Activated CD4-positive, alpha-beta memory T cell treated with anti-CD3 and anti-CD28 coated beads, Interleukin-2, amount 10 ng/mL, durations not matched to agents 7 days and 5 days (primary cell): ENCODE measurements at regions not wholly inside any gene's neighbourhood (a gene's known extent, or its start where the extent isn't known, plus 50 kb on each side); places are given as distances from the start of the nearest gene placed in this dataset.

Source experiments
- CTCF ChIA-PET: fragments of 350-600 bp; sonication (Branson Sonifier 250); formaldehyde crosslinking; loops from one replicate; lab custom pipeline; 2021; ENCODE audit warnings: antibody characterized with exemption, inconsistent platforms; lab: Charles Lee
- POLR2A ChIA-PET: fragments of 350-600 bp; sonication (Branson Sonifier 250); formaldehyde crosslinking; loops from one replicate; lab custom pipeline; 2021; ENCODE audit warnings: antibody characterized with exemption; lab: Charles Lee
- DNase-seq: peaks from one replicate; pipeline ENCODE4 v3.0.0-alpha.2; 2020
- H3K27ac Mint-ChIP-seq: one replicate; pipeline ENCODE4 v1.8.0; 2021; ENCODE audit warnings: mild to moderate bottlenecking, mixed read lengths
- H3K27me3 Mint-ChIP-seq: one replicate; pipeline ENCODE4 v1.8.0; 2021; ENCODE audit warnings: mixed read lengths
- H3K36me3 Mint-ChIP-seq: one replicate; pipeline ENCODE4 v1.8.0; 2021; ENCODE audit warnings: low read depth, mixed read lengths
- H3K4me1 Mint-ChIP-seq: one replicate; pipeline ENCODE4 v1.8.0; 2021; ENCODE audit warnings: mixed read lengths
- H3K4me3 Mint-ChIP-seq: one replicate; pipeline ENCODE4 v1.8.0; 2021; ENCODE audit warnings: mild to moderate bottlenecking, mixed read lengths
- H3K9me3 Mint-ChIP-seq: one replicate; pipeline ENCODE4 v1.8.0; 2021; ENCODE audit warnings: mixed read lengths

DNA sequence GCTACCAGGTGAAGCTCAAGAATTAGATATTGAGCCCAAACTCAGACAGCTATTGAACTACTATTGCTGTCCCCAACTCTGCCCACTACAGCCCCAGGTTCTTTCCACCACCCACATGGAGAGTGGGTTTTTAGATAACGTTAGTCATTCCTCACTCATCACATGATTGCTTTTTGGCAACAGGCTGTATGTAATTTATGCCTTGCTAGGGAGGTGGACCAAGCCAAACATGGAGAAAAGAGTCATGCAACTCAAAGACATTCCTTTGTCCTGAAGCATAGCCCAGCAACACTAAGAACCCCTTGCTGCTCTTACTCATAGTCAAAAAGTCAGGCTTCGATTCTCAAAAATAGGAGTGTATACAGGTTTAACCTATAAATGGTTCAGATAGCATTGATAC is 275.9 kb upstream of the VCX3A start:
- CTCF ChIA-PET: interaction anchor here (0.5 kb wide), 1 partner anchor 300 kb away, joined by 3 read pairs; no protein-coding TSS in a partner anchor
- no peaks in the 10 kb centered on the region for H3K36me3 Mint-ChIP-seq
- no peaks in the 10 kb centered on the region for H3K9me3 Mint-ChIP-seq
- H3K4me3 Mint-ChIP-seq: no peak overlapping the region
- POLR2A ChIA-PET: no interaction called here
- H3K27ac Mint-ChIP-seq: no peak overlapping the region
- DNase-seq: no peak
- no peaks in the 10 kb centered on the region for H3K27me3 Mint-ChIP-seq
- H3K4me1 Mint-ChIP-seq: no peaks in the 10 kb centered on the region

DNA sequence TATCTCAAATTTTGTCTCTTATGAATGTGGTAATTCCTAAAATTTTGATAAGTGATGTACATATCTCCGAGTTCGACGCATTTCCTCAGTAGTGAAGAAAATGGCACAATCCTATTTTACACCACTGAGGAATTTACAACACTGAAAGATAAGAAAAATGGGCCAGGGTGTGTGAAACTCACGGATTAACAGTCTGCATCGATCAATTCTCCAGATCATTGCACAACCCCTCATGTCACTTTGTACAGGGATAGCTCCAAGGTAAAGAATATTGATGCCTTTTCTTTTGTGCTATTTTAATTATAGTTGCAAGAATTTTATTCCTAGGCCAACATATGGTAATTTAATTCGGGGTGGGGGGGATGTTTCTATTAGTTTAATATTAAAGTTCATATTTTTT is 268.7 kb upstream of the VCX3A start:
- no peaks in the 10 kb centered on the region for H3K9me3 Mint-ChIP-seq
- POLR2A ChIA-PET: no interaction called here
- H3K27ac Mint-ChIP-seq: no peak overlapping the region
- CTCF ChIA-PET: no interaction called here
- H3K27me3 Mint-ChIP-seq: no peaks in the 10 kb centered on the region
- H3K4me3 Mint-ChIP-seq: no peak overlapping the region
- DNase-seq: no peak
- no peaks in the 10 kb centered on the region for H3K4me1 Mint-ChIP-seq
- no peaks in the 10 kb centered on the region for H3K36me3 Mint-ChIP-seq

- Mint-ChIP-seq H3K27me3 (no peaks in the 10 kb centered on the region), H3K36me3 (no peaks in the 10 kb centered on the region), H3K27ac (no peak overlapping the region), H3K9me3 (peaks cover 3% of the 10 kb centered on the region), H3K4me3 (no peak overlapping the region), H3K4me1 (no peaks in the 10 kb centered on the region)
- ChIA-PET CTCF (no interaction called here), POLR2A (no interaction called here)
- no peak for DNase-seq
Observed at GRCh38 chrX:6793000-6793399, 258.1 kb upstream of the VCX3A start.

GRCh38 chrX:6783912-6784311 is 249.0 kb upstream of the VCX3A start:
- CTCF ChIA-PET: no interaction called here

GRCh38 chrX:6782831-6783230 is 247.9 kb upstream of the VCX3A start:
- Mint-ChIP-seq H3K27ac (no peak overlapping the region), H3K4me1 (no peaks in the 10 kb centered on the region), H3K36me3 (no peaks in the 10 kb centered on the region), H3K9me3 (no peaks in the 10 kb centered on the region), H3K4me3 (no peak overlapping the region), H3K27me3 (no peaks in the 10 kb centered on the region)
- DNase-seq: no peak
- CTCF ChIA-PET: no interaction called here
- POLR2A ChIA-PET: no interaction called here

More at GRCh38 chrX:6783912-6784311, 249.0 kb upstream of the VCX3A start:
- no peaks in the 10 kb centered on the region for H3K27me3 Mint-ChIP-seq
- no peak overlapping the region for H3K4me3 Mint-ChIP-seq
- POLR2A ChIA-PET: no interaction called here
- H3K27ac Mint-ChIP-seq: no peak overlapping the region
- DNase-seq: no peak
- H3K4me1 Mint-ChIP-seq: no peaks in the 10 kb centered on the region
- no peaks in the 10 kb centered on the region for H3K36me3 Mint-ChIP-seq
- H3K9me3 Mint-ChIP-seq: no peaks in the 10 kb centered on the region

DNA sequence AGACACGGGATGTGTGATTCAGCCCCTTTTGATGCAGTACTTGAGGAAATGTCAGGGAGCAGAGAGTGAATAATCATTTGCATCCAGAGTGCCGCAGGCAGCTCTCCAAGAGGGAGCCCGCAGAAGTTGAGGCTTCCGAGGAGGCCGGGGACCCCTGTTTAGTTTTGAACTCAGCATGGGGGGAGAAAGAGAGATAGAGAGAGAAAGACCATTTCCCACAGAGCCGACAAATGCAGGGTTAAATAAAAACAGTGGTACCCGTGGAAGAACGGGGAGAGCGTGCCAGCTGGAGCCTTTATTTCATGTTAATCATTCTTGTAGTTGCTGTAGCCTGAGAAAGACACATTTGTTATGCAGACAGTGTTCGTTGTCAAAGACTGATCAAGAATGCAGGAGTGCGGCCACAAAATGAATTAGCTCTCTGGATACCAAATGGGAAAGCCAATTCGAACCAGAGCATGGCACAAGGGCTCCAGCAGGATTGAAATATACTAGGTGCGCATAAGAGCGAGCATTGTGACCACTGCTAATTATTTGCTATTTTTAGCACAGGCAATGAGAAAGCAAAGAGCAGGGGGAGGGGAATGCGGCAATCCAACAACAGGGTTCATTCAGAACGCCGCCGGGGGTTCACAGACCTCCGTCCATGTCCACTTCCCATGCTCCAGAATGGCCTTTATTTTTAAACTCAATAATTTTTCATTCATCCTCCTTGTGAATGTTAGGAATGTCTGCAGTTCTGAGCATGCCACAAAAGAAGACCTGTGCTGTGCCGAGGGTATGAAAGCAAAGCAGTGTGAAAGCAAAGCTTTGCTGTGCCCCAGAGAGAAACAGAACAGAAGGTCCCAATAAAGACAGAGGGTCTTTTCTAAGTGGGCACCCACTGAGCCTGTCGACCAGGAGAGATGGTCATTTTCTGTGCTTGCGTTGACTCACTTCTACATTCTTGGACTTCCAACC is 243.9 kb upstream of the VCX3A start:
- no peaks in the 10 kb centered on the region for H3K9me3 Mint-ChIP-seq
- ChIA-PET CTCF (no interaction called here), POLR2A (no interaction called here)
- DNase-seq: no peak
- no peaks in the 10 kb centered on the region for H3K4me1 Mint-ChIP-seq
- H3K27ac Mint-ChIP-seq: no peak overlapping the region
- no peaks in the 10 kb centered on the region for H3K36me3 Mint-ChIP-seq
- no peaks in the 10 kb centered on the region for H3K27me3 Mint-ChIP-seq
- no peak overlapping the region for H3K4me3 Mint-ChIP-seq

DNA sequence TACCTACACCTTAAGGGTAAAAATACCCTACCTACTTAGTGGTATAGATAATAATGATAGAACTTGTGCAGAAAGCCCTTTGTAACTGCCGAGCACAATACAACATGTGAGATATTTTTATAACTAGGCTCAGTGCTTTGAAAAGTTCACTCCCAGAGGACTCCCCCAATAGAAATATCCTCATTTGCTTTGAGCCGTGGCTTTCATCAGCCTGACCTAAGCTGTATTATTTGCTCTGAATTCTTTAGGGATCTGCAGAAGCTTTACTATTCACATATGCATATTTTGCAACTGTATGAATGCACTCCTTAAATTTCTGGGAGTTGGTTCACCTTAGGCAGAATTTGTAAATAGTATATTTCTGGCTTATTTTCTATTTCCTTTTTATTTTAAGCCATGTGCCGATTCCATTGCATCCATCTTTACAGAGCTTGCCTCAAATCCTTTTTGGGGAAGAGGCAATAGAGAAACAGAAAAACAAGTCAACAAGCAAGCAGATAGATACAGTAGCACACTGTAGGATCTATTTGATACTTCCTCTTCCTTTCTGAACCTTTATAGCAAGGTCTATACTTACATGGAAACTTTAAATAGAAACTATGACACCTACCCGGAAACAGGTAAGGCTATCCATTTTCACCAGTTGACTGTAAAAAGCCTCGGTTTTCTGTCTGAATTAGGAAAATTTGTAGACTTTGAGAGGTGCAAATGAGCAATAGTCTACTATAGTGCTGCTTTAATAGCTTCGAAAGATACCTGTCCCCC is 242.5 kb upstream of the VCX3A start:
- no peaks in the 10 kb centered on the region for H3K27me3 Mint-ChIP-seq
- DNase-seq: no peak
- H3K9me3 Mint-ChIP-seq: no peaks in the 10 kb centered on the region
- H3K27ac Mint-ChIP-seq: no peak overlapping the region
- ChIA-PET POLR2A (no interaction called here), CTCF (no interaction called here)
- H3K36me3 Mint-ChIP-seq: no peaks in the 10 kb centered on the region
- no peak overlapping the region for H3K4me3 Mint-ChIP-seq
- no peaks in the 10 kb centered on the region for H3K4me1 Mint-ChIP-seq

- no peak overlapping the region for H3K4me3 Mint-ChIP-seq
- DNase-seq: no peak
- H3K4me1 Mint-ChIP-seq: no peaks in the 10 kb centered on the region
- no peaks in the 10 kb centered on the region for H3K9me3 Mint-ChIP-seq
- no peak overlapping the region for H3K27ac Mint-ChIP-seq
- ChIA-PET POLR2A (no interaction called here), CTCF (no interaction called here)
- no peaks in the 10 kb centered on the region for H3K27me3 Mint-ChIP-seq
- no peaks in the 10 kb centered on the region for H3K36me3 Mint-ChIP-seq
Observed at GRCh38 chrX:6770936-6771335, 236.0 kb upstream of the VCX3A start.

DNA sequence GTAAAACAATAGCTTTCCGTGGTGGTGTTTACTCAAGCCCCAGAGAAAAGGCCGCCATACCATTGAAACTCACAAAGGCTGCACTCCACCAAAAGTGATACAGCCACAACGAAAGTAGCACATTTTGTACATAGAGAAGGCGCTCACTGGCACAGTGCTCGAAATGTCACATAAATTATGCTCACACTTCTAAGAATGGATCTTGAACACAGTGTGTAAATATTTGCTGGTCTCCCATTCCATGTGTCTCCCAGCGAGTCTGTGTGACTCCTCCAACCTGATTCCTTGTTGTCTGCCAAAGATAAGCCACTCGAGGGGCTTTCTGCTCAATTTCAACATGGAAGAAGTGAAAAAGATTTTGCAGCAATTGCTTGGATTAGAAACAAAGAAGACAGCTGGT is 234.0 kb upstream of the VCX3A start:
- Mint-ChIP-seq H3K27ac (no peak overlapping the region), H3K4me1 (no peaks in the 10 kb centered on the region), H3K4me3 (no peak overlapping the region), H3K27me3 (no peaks in the 10 kb centered on the region), H3K36me3 (no peaks in the 10 kb centered on the region), H3K9me3 (no peaks in the 10 kb centered on the region)
- DNase-seq: no peak
- POLR2A ChIA-PET: no interaction called here
- CTCF ChIA-PET: no interaction called here

DNA sequence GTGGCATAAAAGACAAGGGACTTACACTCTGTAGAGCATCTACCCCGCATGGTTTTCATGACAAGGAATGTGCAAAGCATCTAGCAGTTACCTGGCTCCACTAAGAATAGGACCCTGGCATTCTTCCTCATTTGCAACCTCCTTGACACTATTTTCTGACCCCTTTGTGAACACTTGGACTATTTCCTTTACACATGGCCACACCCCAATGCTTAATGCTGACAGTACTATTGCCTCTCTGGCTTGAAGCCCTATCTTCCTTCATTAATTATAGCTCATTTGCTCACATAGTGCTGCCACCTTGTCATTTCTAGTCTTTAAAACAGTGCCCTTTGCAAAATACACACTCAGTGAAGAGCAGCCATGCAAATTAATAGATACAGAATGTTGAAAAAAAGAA is 226.3 kb upstream of the VCX3A start:
- H3K27ac Mint-ChIP-seq: no peak overlapping the region
- DNase-seq: no peak
- no peaks in the 10 kb centered on the region for H3K4me1 Mint-ChIP-seq
- no peaks in the 10 kb centered on the region for H3K27me3 Mint-ChIP-seq
- no peaks in the 10 kb centered on the region for H3K36me3 Mint-ChIP-seq
- peaks cover 4% of the 10 kb centered on the region for H3K9me3 Mint-ChIP-seq
- no peak overlapping the region for H3K4me3 Mint-ChIP-seq
- ChIA-PET CTCF (no interaction called here), POLR2A (no interaction called here)

- no peaks in the 10 kb centered on the region for H3K36me3 Mint-ChIP-seq
- DNase-seq: no peak
- no peaks in the 10 kb centered on the region for H3K4me1 Mint-ChIP-seq
- H3K27ac Mint-ChIP-seq: no peak overlapping the region
- peaks cover 8% of the 10 kb centered on the region for H3K9me3 Mint-ChIP-seq
- H3K27me3 Mint-ChIP-seq: no peaks in the 10 kb centered on the region
- ChIA-PET POLR2A (no interaction called here), CTCF (no interaction called here)
- no peak overlapping the region for H3K4me3 Mint-ChIP-seq
Observed at GRCh38 chrX:6759655-6760375, 224.9 kb upstream of the VCX3A start.

- Mint-ChIP-seq H3K9me3 (peaks cover 8% of the 10 kb centered on the region), H3K36me3 (no peaks in the 10 kb centered on the region), H3K27me3 (no peaks in the 10 kb centered on the region), H3K4me3 (no peak overlapping the region), H3K4me1 (no peaks in the 10 kb centered on the region), H3K27ac (no peak overlapping the region)
- ChIA-PET POLR2A (no interaction called here), CTCF (no interaction called here)
- DNase-seq: no peak
Observed at GRCh38 chrX:6758234-6758633, 223.3 kb upstream of the VCX3A start.

DNA sequence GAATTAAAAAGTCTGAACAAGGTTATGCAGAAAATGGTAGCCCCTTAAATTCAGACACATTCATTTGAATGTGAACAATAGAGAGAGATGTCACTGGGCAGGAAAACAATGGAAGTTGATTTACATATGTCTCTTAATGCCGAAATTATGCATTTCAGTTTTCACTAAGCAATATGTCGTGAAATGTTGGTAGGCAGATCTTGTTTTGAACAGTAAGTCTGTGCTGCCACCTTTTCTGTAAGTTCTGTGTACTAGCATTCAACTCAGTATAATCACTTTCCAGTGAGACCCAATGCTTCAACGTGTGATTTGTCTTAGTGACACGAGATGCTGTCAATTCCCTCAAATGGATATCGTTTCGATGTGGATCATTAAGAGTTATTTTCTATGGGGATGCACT is 222.7 kb upstream of the VCX3A start:
- no peak for DNase-seq
- Mint-ChIP-seq H3K9me3 (peaks cover 8% of the 10 kb centered on the region), H3K4me1 (no peaks in the 10 kb centered on the region), H3K36me3 (no peaks in the 10 kb centered on the region), H3K27ac (no peak overlapping the region), H3K27me3 (no peaks in the 10 kb centered on the region), H3K4me3 (no peak overlapping the region)
- POLR2A ChIA-PET: no interaction called here
- CTCF ChIA-PET: no interaction called here
